HG02970 (cell line): ENCODE measurements at regions not wholly inside any gene's neighbourhood (a gene's known extent, or its start where the extent isn't known, plus 50 kb on each side); places are given as distances from the start of the nearest gene placed in this dataset.

Experiments used
- ATAC-seq: cut with Tn5 transposase; IDR thresholded peaks from one replicate; pipeline ENCODE4 v1.9.1; 2021; ENCODE audit warnings: mild to moderate bottlenecking, moderate library complexity, moderate number of reproducible peaks; ENCODE audit not compliant: unreplicated experiment, low FRiP score

GRCh38 chr12:114875313-114875712 lies 191.3 kb upstream of the TBX3 start:
- ATAC-seq, result no peak

- no peak for ATAC-seq
Observed at GRCh38 chr12:114873656-114874055, 189.7 kb upstream of the TBX3 start.

DNA sequence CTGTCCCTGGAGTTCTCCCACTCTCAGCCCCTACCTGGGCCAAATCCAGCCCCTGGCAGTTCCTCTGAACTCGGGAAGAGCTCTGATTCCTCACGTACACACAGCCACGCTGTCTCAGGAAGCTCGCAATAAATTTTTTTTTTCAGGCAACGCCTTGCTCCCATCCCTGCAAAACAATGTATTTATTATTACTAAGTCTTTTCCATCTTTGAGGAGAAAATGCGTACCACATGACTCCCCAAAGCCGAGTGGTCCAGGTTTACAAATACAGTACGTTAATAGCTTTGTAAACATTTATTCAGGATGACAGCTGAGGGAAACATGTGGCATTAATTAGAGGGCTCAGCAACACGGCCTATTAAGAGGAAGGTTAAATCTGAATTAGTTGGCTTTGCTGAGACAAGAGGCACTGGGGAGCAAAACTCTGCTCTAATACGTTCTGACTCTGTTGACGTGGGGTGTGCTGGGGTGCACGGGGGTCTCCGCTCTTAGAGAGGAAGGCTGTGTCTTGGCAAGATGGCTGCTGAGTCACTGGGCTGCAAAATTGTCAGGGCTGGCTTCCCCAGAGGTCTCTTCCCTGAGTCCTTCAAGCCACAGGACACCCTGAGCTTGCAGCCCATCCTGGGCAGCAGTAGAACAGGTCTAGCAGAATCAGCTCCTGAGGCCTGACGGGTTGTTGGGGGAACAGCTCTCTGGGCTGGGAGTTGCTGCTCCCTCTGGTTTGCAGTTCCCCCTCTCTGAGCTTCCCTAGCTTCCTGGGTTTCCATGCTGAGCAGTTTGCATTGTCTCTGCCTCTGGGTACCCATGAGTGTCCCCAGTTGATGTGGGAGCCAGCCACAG lies 185.2 kb upstream of the TBX3 start:
- no peak for ATAC-seq

- no peak for ATAC-seq
Observed at GRCh38 chr12:114866331-114866730, 182.4 kb upstream of the TBX3 start.

GRCh38 chr12:114864837-114865551 lies 181.0 kb upstream of the TBX3 start:
- ATAC-seq, result no peak

DNA sequence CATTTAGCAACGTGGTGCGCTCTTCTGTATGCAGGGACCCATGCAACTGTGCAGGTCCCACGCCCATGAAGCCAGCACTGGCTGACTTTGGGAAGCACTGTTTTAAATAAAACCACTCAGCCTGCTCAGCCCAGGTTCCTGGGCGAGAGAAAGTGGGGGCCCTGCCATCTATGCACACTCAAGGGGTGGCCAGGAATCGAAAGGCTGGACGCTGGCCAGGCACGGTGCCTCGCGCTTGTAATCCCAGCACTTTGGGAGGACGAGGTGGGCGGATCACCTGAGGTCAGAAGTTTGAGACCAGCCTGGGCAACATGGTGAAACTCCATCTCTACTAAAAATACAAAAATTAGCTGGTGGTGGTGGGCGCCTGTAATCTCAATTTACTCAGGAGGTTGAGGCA lies 179.9 kb upstream of the TBX3 start:
- no peak for ATAC-seq

GRCh38 chr12:114860969-114861368 lies 177.0 kb upstream of the TBX3 start:
- no peak for ATAC-seq

DNA sequence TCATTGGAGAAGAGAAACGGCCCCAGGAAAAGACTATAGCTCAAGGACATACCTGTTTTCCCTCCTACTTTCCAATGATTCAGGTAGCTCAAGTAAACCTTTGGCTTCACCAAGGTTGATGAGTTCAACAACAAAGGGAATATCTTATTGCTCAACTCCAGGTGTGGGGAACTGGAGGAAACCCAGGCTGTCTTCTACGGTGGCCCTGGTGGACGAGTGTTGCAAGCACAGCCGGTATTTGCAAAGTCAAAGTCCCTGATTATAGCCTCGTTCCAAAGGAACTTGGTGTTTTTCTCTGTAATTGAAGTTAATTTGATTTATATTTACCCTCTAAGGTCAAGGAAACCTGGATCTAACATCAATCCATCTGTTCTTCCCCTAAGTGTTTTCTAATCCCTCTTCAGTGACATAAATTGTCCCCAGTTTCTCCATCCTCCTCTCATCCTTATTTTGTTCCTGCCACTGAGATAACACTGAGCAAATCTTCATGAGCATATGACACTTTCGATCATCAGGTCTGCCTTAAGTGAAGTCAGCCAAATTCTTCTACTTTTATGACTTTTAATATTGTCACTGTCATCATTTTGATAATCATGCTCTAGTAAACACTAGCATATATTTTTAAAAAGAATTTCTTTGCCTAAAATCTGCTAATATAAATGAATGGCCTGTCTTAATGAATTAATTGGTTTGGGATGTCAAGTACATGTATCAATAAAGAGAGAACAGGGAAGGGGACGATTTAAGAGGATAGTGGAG lies 174.6 kb upstream of the TBX3 start:
- no peak for ATAC-seq

DNA sequence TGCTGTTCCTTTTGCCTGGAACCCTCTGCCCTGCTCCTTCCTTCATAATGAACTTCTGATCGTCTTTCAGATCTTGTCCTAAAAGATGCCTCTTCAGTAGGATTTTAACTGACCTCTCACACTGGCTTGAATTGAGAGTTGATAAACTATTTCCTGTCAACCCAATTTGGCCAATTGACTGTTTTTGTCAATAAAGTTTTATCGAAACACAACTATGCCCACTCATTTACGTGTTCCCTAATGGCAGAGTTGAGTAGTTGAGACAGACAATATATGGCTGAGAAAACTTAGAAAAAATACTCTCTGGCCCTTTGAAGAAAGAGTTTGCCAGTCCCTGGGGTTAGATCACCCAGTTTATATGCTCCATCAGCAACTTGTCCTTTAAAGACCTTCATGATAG lies 171.7 kb upstream of the TBX3 start:
- no peak for ATAC-seq

- no peak for ATAC-seq
Observed at GRCh38 chr12:114852976-114853529, 169.1 kb upstream of the TBX3 start.

GRCh38 chr12:114851981-114852380 lies 168.0 kb upstream of the TBX3 start:
- ATAC-seq, result no peak

GRCh38 chr12:114850661-114851275 lies 166.8 kb upstream of the TBX3 start:
- no peak for ATAC-seq

DNA sequence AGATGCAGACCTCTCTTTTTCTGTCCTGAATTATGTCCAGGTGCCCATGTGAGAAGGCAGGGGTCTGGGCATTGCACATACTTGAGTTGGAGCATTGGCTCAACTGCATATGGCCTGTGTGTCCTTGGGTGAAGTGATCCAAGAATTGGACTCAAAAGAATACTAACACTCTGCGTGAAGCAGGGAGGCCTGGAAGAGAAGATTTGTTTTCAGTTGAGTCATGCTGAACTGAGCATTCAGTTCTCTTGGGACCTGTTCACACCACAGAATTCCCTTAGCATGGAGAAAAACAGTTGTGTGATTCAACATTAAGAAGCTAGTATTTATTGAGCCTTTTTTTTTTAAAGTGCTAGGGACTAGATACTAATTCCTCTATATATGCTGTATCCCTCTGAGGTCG lies 164.7 kb upstream of the TBX3 start:
- no peak for ATAC-seq

- ATAC-seq, result no peak
Observed at GRCh38 chr12:114847441-114848035, 163.6 kb upstream of the TBX3 start.

DNA sequence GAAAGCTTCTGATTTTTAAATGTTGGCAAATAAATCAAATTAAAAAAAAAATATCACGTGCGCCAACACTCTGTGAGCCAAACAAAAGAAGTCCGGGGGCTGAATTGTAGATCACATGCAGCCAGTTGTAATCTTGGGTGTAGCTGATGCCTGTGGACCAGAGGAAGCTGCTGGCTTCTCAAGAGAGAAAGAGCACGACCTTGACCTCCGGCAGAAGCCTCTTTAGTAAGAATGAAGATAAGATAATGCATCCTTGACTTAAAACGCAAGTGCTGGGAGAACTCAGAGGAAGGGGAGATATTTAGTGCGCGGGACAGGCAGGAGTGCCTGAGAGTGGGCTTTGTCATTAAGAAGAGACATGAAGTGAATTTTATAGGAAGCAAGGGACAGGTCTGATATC lies 162.8 kb upstream of the TBX3 start:
- ATAC-seq, result no peak

GRCh38 chr12:114841557-114842251 lies 157.7 kb upstream of the TBX3 start:
- no peak for ATAC-seq

DNA sequence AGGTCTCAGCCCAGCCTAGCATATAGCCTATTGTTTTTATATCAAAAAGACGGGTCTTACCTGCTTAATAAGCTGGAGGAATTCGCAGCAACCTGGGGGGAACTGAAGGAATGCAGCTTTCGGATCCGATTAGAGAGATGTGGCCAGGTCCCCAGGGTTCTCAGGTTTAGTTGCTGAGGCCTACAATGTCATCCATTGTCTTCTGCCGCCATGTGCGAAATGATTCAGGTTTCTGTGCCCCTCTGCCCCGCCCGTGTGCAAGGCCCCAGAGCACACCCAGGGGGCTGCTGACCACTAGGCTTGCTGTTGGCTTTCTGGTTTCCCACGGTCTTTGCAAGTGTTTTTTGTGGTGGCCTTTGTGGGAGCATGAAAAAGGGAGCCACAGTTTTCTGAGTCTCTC lies 154.5 kb upstream of the TBX3 start:
- no peak for ATAC-seq

GRCh38 chr12:114836609-114837008 lies 152.6 kb upstream of the TBX3 start:
- ATAC-seq, result no peak

DNA sequence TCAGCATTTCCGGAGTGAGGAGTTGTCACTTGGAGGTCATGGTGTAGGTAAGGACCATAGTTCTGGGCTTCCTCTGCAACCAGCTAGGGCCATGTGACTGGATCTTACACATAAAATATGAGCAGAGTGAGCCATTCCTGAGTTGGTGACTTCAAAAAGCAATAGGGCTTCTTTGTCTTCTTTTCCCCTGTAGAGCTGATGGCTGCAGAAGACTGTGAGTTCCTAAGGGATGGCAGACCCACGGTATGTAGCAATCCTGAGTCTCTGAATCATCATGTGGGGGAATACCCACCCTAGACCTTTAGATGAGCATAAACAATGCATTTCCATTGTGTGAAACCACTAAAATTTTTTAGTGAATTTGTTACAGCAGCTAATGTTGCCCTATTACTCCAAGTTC lies 151.1 kb upstream of the TBX3 start:
- ATAC-seq, result no peak

GRCh38 chr12:114834621-114835020 lies 150.6 kb upstream of the TBX3 start:
- no peak for ATAC-seq
